A549 (cell line): ENCODE measurements at regions not wholly inside any gene's neighbourhood (a gene's known extent, or its start where the extent isn't known, plus 50 kb on each side); places are given as distances from the start of the nearest gene placed in this dataset.

Experiments used
- ATAC-seq, 2 experiments: fragments of 200-7000 bp in 1 of 2; fragments of >200 bp in 1 of 2; cut with Nextera tagmentation in 1 of 2; cut with Tn5 transposase in 1 of 2; 3 replicates each; pipeline versions ENCODE4 v1.8.0 to v1.9.1; 2018 to 2020; ENCODE audit warnings: mild to moderate bottlenecking in 1 of 2, moderate library complexity in 1 of 2
- CTCF ChIA-PET: fragments of 300-600 bp; sonication (Branson Sonifier 250); formaldehyde crosslinking; extraction: SDS; loops from one replicate; lab custom pipeline; 2021; ENCODE audit warnings: antibody characterized with exemption, inconsistent platforms; lab: Yijun Ruan, JAX
- POLR2A ChIA-PET: fragments of 350-600 bp; formaldehyde crosslinking; extraction: SDS; loops from one replicate; lab custom pipeline; 2021; ENCODE audit warnings: antibody characterized with exemption, inconsistent platforms; lab: Yijun Ruan, JAX
- DNase-seq, 2 experiments: peaks; one replicate each; pipeline versions ENCODE4 v3.0.0 to v3.0.0-alpha.2; 2011 to 2016; ENCODE audit warnings: low read depth in 1 of 2, low spot score in 1 of 2
- FAIRE-seq: peaks from 2 replicates; lab custom pipeline; 2011; peaks lifted over from hg19 to GRCh38; lab: Jason Lieb, UNC
- H3K27ac ChIP-seq, 2 experiments: fragments of >200 bp; sonication (Bioruptor Twin); formaldehyde crosslinking; 3 replicates each; pipeline ENCODE4 v1.5.1; 2016 to 2017
- H3K4me1 ChIP-seq: fragments of >200 bp; sonication (Bioruptor Twin); formaldehyde crosslinking; 3 replicates; pipeline ENCODE4 v1.6.1; 2016
- H3K4me2 ChIP-seq: fragments of >200 bp; sonication (Bioruptor Twin); formaldehyde crosslinking; 3 replicates; pipeline ENCODE4 v1.6.1; 2016
- H3K4me3 ChIP-seq: fragments of >200 bp; sonication (Bioruptor Twin); formaldehyde crosslinking; 3 replicates; pipeline ENCODE4 v1.5.1; 2016
- H3K9me3 ChIP-seq: fragments of >200 bp; sonication (Bioruptor Twin); formaldehyde crosslinking; 3 replicates; pipeline ENCODE4 v1.6.1; 2016
- CBX2 ChIP-seq: fragments of 200-600 bp; sonication (generic); IDR thresholded peaks from 2 replicates; pipeline ENCODE4 v1.6.1; 2016; ENCODE audit warnings: low read depth, mild to moderate bottlenecking, borderline replicate concordance
- FOSL2 ChIP-seq, 2 experiments: fragments of 450-650 bp in 1 of 2; fragments of >200 bp in 1 of 2; sonication (Bioruptor Twin) in 1 of 2; formaldehyde crosslinking; IDR thresholded peaks; 2 replicates each; pipeline versions ENCODE4 v1.5.0 to v1.6.1; 2016 to 2020; ENCODE audit warnings: mild to moderate bottlenecking in 1 of 2, moderate library complexity in 1 of 2
- HOXA7 ChIP-seq: fragments of 250-450 bp; sonication (Bioruptor Pico); IDR thresholded peaks from 2 replicates; pipeline ENCODE4 v1.5.0; 2020; ENCODE audit warnings: mild to moderate bottlenecking, moderate library complexity
- HOXB13 ChIP-seq: fragments of 250-450 bp; sonication (Bioruptor Pico); IDR thresholded peaks from 2 replicates; pipeline ENCODE4 v1.5.0; 2020; ENCODE audit warnings: low read depth, mild to moderate bottlenecking, moderate library complexity
- JUNB ChIP-seq: fragments of >200 bp; sonication (Bioruptor Twin); formaldehyde crosslinking; IDR thresholded peaks from 2 replicates; pipeline ENCODE4 v1.6.1; 2016
- KDM5A ChIP-seq: fragments of 200-600 bp; sonication (generic); IDR thresholded peaks from 2 replicates; pipeline ENCODE4 v1.6.1; 2016; ENCODE audit warnings: antibody characterized with exemption, mild to moderate bottlenecking
- MAZ ChIP-seq: fragments of 150-350 bp; IDR thresholded peaks from 2 replicates; pipeline ENCODE4 v1.6.1; 2014; ENCODE audit warnings: antibody characterized with exemption, low read depth, low read length, borderline replicate concordance
- MYC ChIP-seq: IDR thresholded peaks from 2 replicates; pipeline ENCODE4 v1.6.1; 2012; ENCODE audit warnings: mild to moderate bottlenecking, inconsistent platforms, low read length, improper control_type of control experiment, borderline replicate concordance
- NFE2L2 ChIP-seq: fragments of 150-350 bp; conservative IDR thresholded peaks from 2 replicates; pipeline ENCODE4 v1.6.1; 2014; ENCODE audit warnings: low read length
- NPAS2 ChIP-seq: fragments of 250-450 bp; sonication (Bioruptor Pico); IDR thresholded peaks from 2 replicates; pipeline ENCODE4 v1.8.0; 2022; ENCODE audit warnings: mild to moderate bottlenecking, moderate library complexity, borderline replicate concordance
- RARB ChIP-seq: fragments of 250-450 bp; sonication (Bioruptor Pico); IDR thresholded peaks from 2 replicates; pipeline ENCODE4 v1.8.0; 2021; ENCODE audit warnings: mild to moderate bottlenecking, moderate library complexity
- RCOR1 ChIP-seq: fragments of 150-350 bp; IDR thresholded peaks from 2 replicates; pipeline ENCODE4 v1.6.1; 2014; ENCODE audit warnings: antibody characterized with exemption, low read length, low read depth
- SMC3 ChIP-seq: fragments of >200 bp; sonication (Bioruptor Twin); formaldehyde crosslinking; IDR thresholded peaks from 3 replicates; pipeline ENCODE4 v1.6.1; 2018; ENCODE audit warnings: inconsistent platforms
- TFCP2L1 ChIP-seq: fragments of 250-450 bp; sonication (Bioruptor Pico); IDR thresholded peaks from 2 replicates; pipeline ENCODE4 v1.5.0; 2021; ENCODE audit warnings: mild to moderate bottlenecking
- ZFP36 ChIP-seq: fragments of 450-650 bp; IDR thresholded peaks from 2 replicates; pipeline ENCODE4 v1.6.1; 2014; ENCODE audit warnings: borderline replicate concordance; ENCODE audit not compliant: partially characterized antibody
- ZNF302 ChIP-seq: fragments of 250-450 bp; sonication (Bioruptor Pico); IDR thresholded peaks from 2 replicates; pipeline ENCODE4 v1.9.0; 2021; ENCODE audit warnings: inconsistent platforms, mild to moderate bottlenecking, moderate library complexity
- WGBS: methylation state at CpG from one replicate; pipeline ENCODE4 v1.1.6; 2017; ENCODE audit errors: missing lambda C conversion rate; 5-methylcytosine and 5-hydroxymethylcytosine counted together
- TF ChIP-seq, protein P1 (sequence below): IDR thresholded peaks from 2 replicates; pipeline ENCODE4 v1.6.1; 2012; ENCODE audit warnings: low read depth, borderline replicate concordance
- TF ChIP-seq, protein P2 (sequence below): fragments of >200 bp; sonication (Bioruptor Twin); formaldehyde crosslinking; IDR thresholded peaks from 3 replicates; pipeline ENCODE4 v1.5.1; 2016
- TF ChIP-seq, protein P3 (sequence below): fragments of 450-650 bp; IDR thresholded peaks from 2 replicates; pipeline ENCODE4 v1.6.1; 2014; ENCODE audit warnings: antibody characterized with exemption
- TF ChIP-seq, protein P4 (sequence below): IDR thresholded peaks from 2 replicates; pipeline ENCODE4 v1.6.1; 2012
- TF ChIP-seq, protein P5 (sequence below): fragments of 150-350 bp; IDR thresholded peaks from 2 replicates; pipeline ENCODE4 v1.6.1; 2014; ENCODE audit warnings: low read depth, mild to moderate bottlenecking, low read length
- TF ChIP-seq, protein P6 (sequence below): fragments of 250-450 bp; sonication (Bioruptor Pico); IDR thresholded peaks from 2 replicates; pipeline ENCODE4 v1.5.0; 2021; ENCODE audit warnings: mild to moderate bottlenecking, moderate library complexity, borderline replicate concordance

DNA sequence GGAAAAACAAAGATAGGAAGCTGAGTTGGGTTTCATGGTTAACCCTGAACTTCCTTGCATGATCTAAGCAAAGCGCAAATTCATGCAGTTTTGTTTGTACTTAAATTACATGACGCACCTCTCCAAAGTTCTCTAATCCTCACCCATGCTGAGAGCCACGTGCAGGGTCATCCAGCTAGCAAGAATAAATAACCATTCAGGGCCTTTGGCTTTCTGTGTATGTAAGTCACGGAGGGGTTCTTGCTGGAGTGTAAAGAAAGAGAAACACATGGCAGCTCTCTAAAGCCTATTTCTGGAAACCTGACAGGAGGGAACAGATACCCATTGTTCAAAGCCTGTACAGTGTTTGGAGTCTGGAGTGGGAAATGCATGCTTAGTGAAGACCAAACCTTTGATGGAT is 171.7 kb upstream of the CCN2 start:
- H3K27ac ChIP-seq: no peak overlapping the region
- ChIA-PET CTCF (interaction anchor here (0.7 to 1.2 kb wide), 2 partner anchors 27 to 354 kb away, joined by 3 read pairs; no protein-coding TSS in a partner anchor), POLR2A (no interaction called here)
- TF ChIP-seq, protein P1, sequence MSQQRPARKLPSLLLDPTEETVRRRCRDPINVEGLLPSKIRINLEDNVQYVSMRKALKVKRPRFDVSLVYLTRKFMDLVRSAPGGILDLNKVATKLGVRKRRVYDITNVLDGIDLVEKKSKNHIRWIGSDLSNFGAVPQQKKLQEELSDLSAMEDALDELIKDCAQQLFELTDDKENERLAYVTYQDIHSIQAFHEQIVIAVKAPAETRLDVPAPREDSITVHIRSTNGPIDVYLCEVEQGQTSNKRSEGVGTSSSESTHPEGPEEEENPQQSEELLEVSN: no peak
- TF ChIP-seq MAZ (no peak), HOXA7 (CRISPR knock-in tag) (no peak)
- TF ChIP-seq, protein P2, sequence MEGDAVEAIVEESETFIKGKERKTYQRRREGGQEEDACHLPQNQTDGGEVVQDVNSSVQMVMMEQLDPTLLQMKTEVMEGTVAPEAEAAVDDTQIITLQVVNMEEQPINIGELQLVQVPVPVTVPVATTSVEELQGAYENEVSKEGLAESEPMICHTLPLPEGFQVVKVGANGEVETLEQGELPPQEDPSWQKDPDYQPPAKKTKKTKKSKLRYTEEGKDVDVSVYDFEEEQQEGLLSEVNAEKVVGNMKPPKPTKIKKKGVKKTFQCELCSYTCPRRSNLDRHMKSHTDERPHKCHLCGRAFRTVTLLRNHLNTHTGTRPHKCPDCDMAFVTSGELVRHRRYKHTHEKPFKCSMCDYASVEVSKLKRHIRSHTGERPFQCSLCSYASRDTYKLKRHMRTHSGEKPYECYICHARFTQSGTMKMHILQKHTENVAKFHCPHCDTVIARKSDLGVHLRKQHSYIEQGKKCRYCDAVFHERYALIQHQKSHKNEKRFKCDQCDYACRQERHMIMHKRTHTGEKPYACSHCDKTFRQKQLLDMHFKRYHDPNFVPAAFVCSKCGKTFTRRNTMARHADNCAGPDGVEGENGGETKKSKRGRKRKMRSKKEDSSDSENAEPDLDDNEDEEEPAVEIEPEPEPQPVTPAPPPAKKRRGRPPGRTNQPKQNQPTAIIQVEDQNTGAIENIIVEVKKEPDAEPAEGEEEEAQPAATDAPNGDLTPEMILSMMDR: no peak
- no peak overlapping the region for H3K4me3 ChIP-seq
- no peaks in the 10 kb centered on the region for H3K4me1 ChIP-seq
- DNase-seq (no peak), FAIRE-seq (no peak), ATAC-seq (no peak)
- 67% methylated on average over 4 of the region's 4 CpGs for WGBS
- H3K4me2 ChIP-seq: no peak overlapping the region
- no peaks in the 10 kb centered on the region for H3K9me3 ChIP-seq

DNA sequence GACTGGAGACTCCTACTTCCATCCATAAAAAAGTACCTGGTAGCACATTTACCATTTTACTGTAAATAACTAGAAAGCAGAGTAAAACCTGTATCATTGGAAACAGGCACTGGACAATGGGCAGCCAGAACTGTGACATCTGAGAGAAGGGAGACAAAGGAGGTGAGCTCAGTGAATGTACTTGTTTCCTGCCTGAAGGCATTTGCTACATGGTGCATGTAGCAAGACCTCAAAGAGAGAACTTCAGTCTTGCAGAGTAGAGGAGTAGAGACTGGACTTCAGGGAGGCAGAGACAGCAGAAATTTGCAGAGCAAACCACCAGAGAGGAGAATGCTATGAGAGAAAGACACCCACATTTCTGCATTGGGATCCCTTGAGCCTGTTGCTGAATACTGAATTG is 171.0 kb upstream of the CCN2 start:
- H3K4me1 ChIP-seq: no peaks in the 10 kb centered on the region
- DNase-seq (no peak), ATAC-seq (no peak), FAIRE-seq (no peak)
- no peak for TF ChIP-seq ZNF302 (CRISPR knock-in tag)
- no peak for TF ChIP-seq TFCP2L1 (CRISPR knock-in tag)
- no peak for TF ChIP-seq MYC
- TF ChIP-seq JUNB: no peak
- TF ChIP-seq, protein P3, sequence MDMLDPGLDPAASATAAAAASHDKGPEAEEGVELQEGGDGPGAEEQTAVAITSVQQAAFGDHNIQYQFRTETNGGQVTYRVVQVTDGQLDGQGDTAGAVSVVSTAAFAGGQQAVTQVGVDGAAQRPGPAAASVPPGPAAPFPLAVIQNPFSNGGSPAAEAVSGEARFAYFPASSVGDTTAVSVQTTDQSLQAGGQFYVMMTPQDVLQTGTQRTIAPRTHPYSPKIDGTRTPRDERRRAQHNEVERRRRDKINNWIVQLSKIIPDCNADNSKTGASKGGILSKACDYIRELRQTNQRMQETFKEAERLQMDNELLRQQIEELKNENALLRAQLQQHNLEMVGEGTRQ: no peak
- TF ChIP-seq NPAS2 (CRISPR knock-in tag): no peak
- no peak for TF ChIP-seq NFE2L2
- no peak for TF ChIP-seq CBX2
- TF ChIP-seq FOSL2 (IDR thresholded peaks at IDR 0.05): no peak
- no peak for TF ChIP-seq FOSL2 (CRISPR knock-in tag; IDR thresholded peaks at IDR 0.05)
- TF ChIP-seq MAZ: no peak
- TF ChIP-seq, protein P2: no peak
- no peak for TF ChIP-seq RARB (CRISPR knock-in tag)
- H3K27ac ChIP-seq: no peak overlapping the region
- H3K4me2 ChIP-seq: no peak overlapping the region
- POLR2A ChIA-PET: no interaction called here
- no peak overlapping the region for H3K4me3 ChIP-seq
- CTCF ChIA-PET: interaction anchor here (1.2 kb wide), 1 partner anchor 26 kb away, joined by 3 read pairs; no protein-coding TSS in a partner anchor
- H3K9me3 ChIP-seq: no peaks in the 10 kb centered on the region

DNA sequence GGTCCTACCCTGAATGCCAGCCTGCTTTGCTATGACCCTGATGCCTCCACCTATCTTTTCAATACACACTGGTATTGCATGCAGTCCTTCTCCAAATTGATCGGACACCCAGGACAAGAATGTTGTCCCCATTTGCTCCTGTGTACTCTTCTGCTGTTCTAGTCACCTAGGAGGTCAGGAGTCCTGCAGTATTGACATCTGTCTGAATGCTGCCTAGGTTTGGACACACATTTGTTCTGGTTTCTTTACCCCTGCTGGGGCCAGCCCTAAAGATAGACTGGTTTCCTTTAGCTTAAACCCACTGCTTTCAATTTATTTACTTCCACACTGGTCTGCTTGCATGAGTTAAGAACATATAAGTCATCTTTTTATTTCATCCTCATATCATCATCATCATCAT is 167.0 kb upstream of the CCN2 start:
- Histone ChIP-seq H3K9me3 (no peaks in the 10 kb centered on the region), H3K4me2 (no peak overlapping the region), H3K4me3 (no peak overlapping the region), H3K4me1 (no peaks in the 10 kb centered on the region), H3K27ac (no peak overlapping the region)
- FAIRE-seq: no peak
- no peak for ATAC-seq
- WGBS: 82% methylated on average over 1 of the region's 1 CpG
- ChIA-PET CTCF (no interaction called here), POLR2A (no interaction called here)
- DNase-seq: no peak
- TF ChIP-seq NPAS2 (CRISPR knock-in tag) (no peak), MYC (no peak), HOXB13 (CRISPR knock-in tag) (no peak), KDM5A (no peak), ZFP36 (no peak), NFE2L2 (no peak), RARB (CRISPR knock-in tag) (no peak), RCOR1 (no peak), SMC3 (no peak)
- TF ChIP-seq, protein P4, sequence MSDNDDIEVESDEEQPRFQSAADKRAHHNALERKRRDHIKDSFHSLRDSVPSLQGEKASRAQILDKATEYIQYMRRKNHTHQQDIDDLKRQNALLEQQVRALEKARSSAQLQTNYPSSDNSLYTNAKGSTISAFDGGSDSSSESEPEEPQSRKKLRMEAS: no peak
- TF ChIP-seq, protein P5, sequence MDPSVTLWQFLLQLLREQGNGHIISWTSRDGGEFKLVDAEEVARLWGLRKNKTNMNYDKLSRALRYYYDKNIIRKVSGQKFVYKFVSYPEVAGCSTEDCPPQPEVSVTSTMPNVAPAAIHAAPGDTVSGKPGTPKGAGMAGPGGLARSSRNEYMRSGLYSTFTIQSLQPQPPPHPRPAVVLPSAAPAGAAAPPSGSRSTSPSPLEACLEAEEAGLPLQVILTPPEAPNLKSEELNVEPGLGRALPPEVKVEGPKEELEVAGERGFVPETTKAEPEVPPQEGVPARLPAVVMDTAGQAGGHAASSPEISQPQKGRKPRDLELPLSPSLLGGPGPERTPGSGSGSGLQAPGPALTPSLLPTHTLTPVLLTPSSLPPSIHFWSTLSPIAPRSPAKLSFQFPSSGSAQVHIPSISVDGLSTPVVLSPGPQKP: no peak
- TF ChIP-seq, protein P6, sequence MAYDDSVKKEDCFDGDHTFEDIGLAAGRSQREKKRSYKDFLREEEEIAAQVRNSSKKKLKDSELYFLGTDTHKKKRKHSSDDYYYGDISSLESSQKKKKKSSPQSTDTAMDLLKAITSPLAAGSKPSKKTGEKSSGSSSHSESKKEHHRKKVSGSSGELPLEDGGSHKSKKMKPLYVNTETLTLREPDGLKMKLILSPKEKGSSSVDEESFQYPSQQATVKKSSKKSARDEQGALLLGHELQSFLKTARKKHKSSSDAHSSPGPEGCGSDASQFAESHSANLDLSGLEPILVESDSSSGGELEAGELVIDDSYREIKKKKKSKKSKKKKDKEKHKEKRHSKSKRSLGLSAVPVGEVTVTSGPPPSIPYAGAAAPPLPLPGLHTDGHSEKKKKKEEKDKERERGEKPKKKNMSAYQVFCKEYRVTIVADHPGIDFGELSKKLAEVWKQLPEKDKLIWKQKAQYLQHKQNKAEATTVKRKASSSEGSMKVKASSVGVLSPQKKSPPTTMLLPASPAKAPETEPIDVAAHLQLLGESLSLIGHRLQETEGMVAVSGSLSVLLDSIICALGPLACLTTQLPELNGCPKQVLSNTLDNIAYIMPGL: no peak
